ENCODE measurements at regions not wholly inside any gene's neighbourhood (a gene's known extent, or its start where the extent isn't known, plus 50 kb on each side); places are given as distances from the start of the nearest gene placed in this dataset.

- Histone ChIP-seq H3K27me3 (ENCODE audit: control insufficient read depth in 1 of 2, insufficient read depth in 2 of 2, low read length in 2 of 2) (no peaks in the 10 kb centered on the region; a peak in 1 of 5 replicates), H3K79me2 (ENCODE audit: insufficient read depth, low read length) (no peaks in the 10 kb centered on the region), H3K4me2 (ENCODE audit: low read depth, low read length) (peak overlapping the region; percentile 2; the same call in 1 of the 2 replicates), H3K27ac (ENCODE audit: extremely low read length, insufficient read depth, low read length) (no peak overlapping the region), H3K9ac (ENCODE audit: insufficient read depth, low read depth, low read length) (no peak overlapping the region), H4K20me1 (ENCODE audit: insufficient read depth, low read length) (no peaks in the 10 kb centered on the region), H3K4me1 (ENCODE audit: insufficient read depth, low read length) (peaks cover 30% of the 10 kb centered on the region), H2AFZ (ENCODE audit: low read length) (no peak overlapping the region), H3K9me3 (ENCODE audit: low read length) (no peaks in the 10 kb centered on the region), H3K36me3 (replicated peaks in 1 of 2; ENCODE audit: control insufficient read depth in 1 of 2, insufficient read depth in 2 of 2, low read length in 2 of 2) (no peaks in the 10 kb centered on the region), H3K4me3 (replicated peaks in 1 of 3; ENCODE audit: insufficient read depth in 1 of 3, low read depth in 2 of 3, low read length in 3 of 3) (no peak overlapping the region)
- ChIA-PET CTCF (ENCODE audit: low intra/inter-chr PET ratio, low total read pairs) (no interaction called here), POLR2A (no interaction called here)
- FAIRE-seq (no peak), ATAC-seq (no peak), DNase-seq (ENCODE audit: low spot score) (peak; percentile 41)
- no peak for TF ChIP-seq ZNF552 (CRISPR knock-in tag; IDR thresholded peaks at IDR 0.05; ENCODE audit: borderline replicate concordance)
- TF ChIP-seq ZFP1 (CRISPR knock-in tag; IDR thresholded peaks at IDR 0.05): no peak
- TF ChIP-seq ZNF460 (CRISPR knock-in tag; IDR thresholded peaks at IDR 0.05; ENCODE audit: borderline replicate concordance): no peak
- no peak for TF ChIP-seq USF2 (IDR thresholded peaks at IDR 0.05; ENCODE audit: low read depth, low read length)
- TF ChIP-seq USF2 (CRISPR knock-in tag; IDR thresholded peaks at IDR 0.05; ENCODE audit: borderline replicate concordance): no peak
- TF ChIP-seq HNRNPK (IDR thresholded peaks at IDR 0.05; ENCODE audit: low read depth, low read length, poor library complexity, severe bottlenecking): peak; percentile 79
- no peak for TF ChIP-seq MAFG (CRISPR knock-in tag; IDR thresholded peaks at IDR 0.05)
- TF ChIP-seq NR2F6 (IDR thresholded peaks at IDR 0.05): no peak
- no peak for TF ChIP-seq NR2F6 (CRISPR knock-in tag; IDR thresholded peaks at IDR 0.05)
- no peak for TF ChIP-seq ZNF225 (CRISPR knock-in tag; IDR thresholded peaks at IDR 0.05)
- TF ChIP-seq PCBP2 (optimal IDR thresholded peaks at IDR 0.05; ENCODE audit: low read depth, low read length, poor library complexity, severe bottlenecking): peak; percentile 40
- no peak for TF ChIP-seq ZNF20 (CRISPR knock-in tag; IDR thresholded peaks at IDR 0.05)
- no peak for TF ChIP-seq GATAD1 (CRISPR knock-in tag; IDR thresholded peaks at IDR 0.05)
- TF ChIP-seq BRF2 (CRISPR knock-in tag; IDR thresholded peaks at IDR 0.05): no peak
- TF ChIP-seq ZNF33B (CRISPR knock-in tag; IDR thresholded peaks at IDR 0.05): no peak
- no peak for TF ChIP-seq ARNT (IDR thresholded peaks at IDR 0.05)
- intact Hi-C loops (cut with micrococcal nuclease; ENCODE audit: unreplicated experiment) (no loop called here), in situ Hi-C loops (cut with HindIII; ENCODE audit: extremely low pct_ligation_motif_present, low pct_unique_long_range_greater_than_20kb) (no loop called here)
- 19% methylated on average over 5 of the region's 5 CpGs for WGBS (ENCODE audit: low lambda C conversion rate)
- no TSS peak for BruUV-seq (replicated peaks)
Measured at GRCh38 chr3:177451864-177452830, 254.9 kb upstream of the TBL1XR1 start.
